ENCODE measurements at regions not wholly inside any gene's neighbourhood (a gene's known extent, or its start where the extent isn't known, plus 50 kb on each side); places are given as distances from the start of the nearest gene placed in this dataset.

- H3K36me3 ChIP-seq (ENCODE audit: control insufficient read depth, insufficient read depth, low read length) = no peaks in the 10 kb centered on the region
- no peak overlapping the region for H3K4me3 ChIP-seq (replicated peaks; ENCODE audit: low read depth, low read length)
- TF ChIP-seq CTCF (IDR thresholded peaks at IDR 0.05; ENCODE audit: insufficient read depth, low read length, poor library complexity, severe bottlenecking) = no peak
- H3K27me3 ChIP-seq (replicated peaks; ENCODE audit: control insufficient read depth, insufficient read depth, low read length) = no peaks in the 10 kb centered on the region; the same call in 1 of the 2 replicates
- no peak for DNase-seq (ENCODE audit: extremely low read depth, insufficient read length)
Observed at GRCh38 chr5:116785106-116785505, 210.5 kb upstream of the SEMA6A start.

- no peak for DNase-seq (ENCODE audit: extremely low read depth, insufficient read length)
- no peak for TF ChIP-seq CTCF (IDR thresholded peaks at IDR 0.05; ENCODE audit: insufficient read depth, low read length, poor library complexity, severe bottlenecking)
- H3K4me3 ChIP-seq (replicated peaks; ENCODE audit: low read depth, low read length) = no peak overlapping the region
- no peaks in the 10 kb centered on the region; the same call in none of the 2 replicates for H3K27me3 ChIP-seq (replicated peaks; ENCODE audit: control insufficient read depth, insufficient read depth, low read length)
- H3K36me3 ChIP-seq (ENCODE audit: control insufficient read depth, insufficient read depth, low read length) = no peaks in the 10 kb centered on the region
Observed at GRCh38 chr5:116779846-116780245, 205.2 kb upstream of the SEMA6A start.

- Histone ChIP-seq H3K4me3 (replicated peaks; ENCODE audit: low read depth, low read length) (no peak overlapping the region), H3K27me3 (replicated peaks; ENCODE audit: control insufficient read depth, insufficient read depth, low read length) (no peaks in the 10 kb centered on the region; the same call in none of the 2 replicates), H3K36me3 (ENCODE audit: control insufficient read depth, insufficient read depth, low read length) (no peaks in the 10 kb centered on the region)
- DNase-seq (ENCODE audit: extremely low read depth, insufficient read length) = no peak
- no peak for TF ChIP-seq CTCF (IDR thresholded peaks at IDR 0.05; ENCODE audit: insufficient read depth, low read length, poor library complexity, severe bottlenecking)
Observed at GRCh38 chr5:116778651-116779280, 204.1 kb upstream of the SEMA6A start.

- no peak overlapping the region for H3K4me3 ChIP-seq (replicated peaks; ENCODE audit: low read depth, low read length)
- no peaks in the 10 kb centered on the region; the same call in none of the 2 replicates for H3K27me3 ChIP-seq (replicated peaks; ENCODE audit: control insufficient read depth, insufficient read depth, low read length)
- H3K36me3 ChIP-seq (ENCODE audit: control insufficient read depth, insufficient read depth, low read length) = no peaks in the 10 kb centered on the region
- no peak for TF ChIP-seq CTCF (IDR thresholded peaks at IDR 0.05; ENCODE audit: insufficient read depth, low read length, poor library complexity, severe bottlenecking)
- no peak for DNase-seq (ENCODE audit: extremely low read depth, insufficient read length)
Observed at GRCh38 chr5:116778032-116778431, 203.4 kb upstream of the SEMA6A start.

GRCh38 chr5:116773926-116774325, 199.3 kb upstream of the SEMA6A start:
- Histone ChIP-seq H3K27me3 (replicated peaks; ENCODE audit: control insufficient read depth, insufficient read depth, low read length) (no peaks in the 10 kb centered on the region; the same call in 1 of the 2 replicates), H3K36me3 (ENCODE audit: control insufficient read depth, insufficient read depth, low read length) (no peaks in the 10 kb centered on the region), H3K4me3 (replicated peaks; ENCODE audit: low read depth, low read length) (no peak overlapping the region)
- TF ChIP-seq CTCF (IDR thresholded peaks at IDR 0.05; ENCODE audit: insufficient read depth, low read length, poor library complexity, severe bottlenecking) = no peak
- DNase-seq (ENCODE audit: extremely low read depth, insufficient read length) = no peak

- Histone ChIP-seq H3K27me3 (replicated peaks; ENCODE audit: control insufficient read depth, insufficient read depth, low read length) (no peaks in the 10 kb centered on the region), H3K36me3 (ENCODE audit: control insufficient read depth, insufficient read depth, low read length) (no peaks in the 10 kb centered on the region), H3K4me3 (replicated peaks; ENCODE audit: low read depth, low read length) (no peak overlapping the region)
- no peak for DNase-seq (ENCODE audit: extremely low read depth, insufficient read length)
- no peak for TF ChIP-seq CTCF (IDR thresholded peaks at IDR 0.05; ENCODE audit: insufficient read depth, low read length, poor library complexity, severe bottlenecking)
Observed at GRCh38 chr5:116772806-116773205, 198.2 kb upstream of the SEMA6A start.

Measured in GM06990 (cell line).